ENCODE measurements at regions not wholly inside any gene's neighbourhood (a gene's known extent, or its start where the extent isn't known, plus 50 kb on each side); places are given as distances from the start of the nearest gene placed in this dataset.

GRCh38 chr11:42646959-42647358 is 664.8 kb upstream of the API5 start:
- H3K36me3 Mint-ChIP-seq (ENCODE audit: low read depth), result no peaks in the 10 kb centered on the region
- no peak for DNase-seq (ENCODE audit: low read depth, low spot score)
- no peaks in the 10 kb centered on the region for H3K9me3 Mint-ChIP-seq
- no peaks in the 10 kb centered on the region for H3K4me1 Mint-ChIP-seq
- H3K27ac Mint-ChIP-seq (ENCODE audit: unreplicated experiment), result no peak overlapping the region
- H3K27me3 Mint-ChIP-seq (ENCODE audit: low read depth), result no peaks in the 10 kb centered on the region
- TF ChIP-seq, protein P1, sequence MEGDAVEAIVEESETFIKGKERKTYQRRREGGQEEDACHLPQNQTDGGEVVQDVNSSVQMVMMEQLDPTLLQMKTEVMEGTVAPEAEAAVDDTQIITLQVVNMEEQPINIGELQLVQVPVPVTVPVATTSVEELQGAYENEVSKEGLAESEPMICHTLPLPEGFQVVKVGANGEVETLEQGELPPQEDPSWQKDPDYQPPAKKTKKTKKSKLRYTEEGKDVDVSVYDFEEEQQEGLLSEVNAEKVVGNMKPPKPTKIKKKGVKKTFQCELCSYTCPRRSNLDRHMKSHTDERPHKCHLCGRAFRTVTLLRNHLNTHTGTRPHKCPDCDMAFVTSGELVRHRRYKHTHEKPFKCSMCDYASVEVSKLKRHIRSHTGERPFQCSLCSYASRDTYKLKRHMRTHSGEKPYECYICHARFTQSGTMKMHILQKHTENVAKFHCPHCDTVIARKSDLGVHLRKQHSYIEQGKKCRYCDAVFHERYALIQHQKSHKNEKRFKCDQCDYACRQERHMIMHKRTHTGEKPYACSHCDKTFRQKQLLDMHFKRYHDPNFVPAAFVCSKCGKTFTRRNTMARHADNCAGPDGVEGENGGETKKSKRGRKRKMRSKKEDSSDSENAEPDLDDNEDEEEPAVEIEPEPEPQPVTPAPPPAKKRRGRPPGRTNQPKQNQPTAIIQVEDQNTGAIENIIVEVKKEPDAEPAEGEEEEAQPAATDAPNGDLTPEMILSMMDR (conservative IDR thresholded peaks at IDR 0.05), result no peak
- H3K4me3 Mint-ChIP-seq, result no peak overlapping the region

GRCh38 chr11:42647993-42648392 is 663.8 kb upstream of the API5 start:
- Mint-ChIP-seq H3K4me3 (no peak overlapping the region), H3K9me3 (no peaks in the 10 kb centered on the region), H3K36me3 (ENCODE audit: low read depth) (no peaks in the 10 kb centered on the region), H3K27me3 (ENCODE audit: low read depth) (no peaks in the 10 kb centered on the region), H3K4me1 (no peaks in the 10 kb centered on the region), H3K27ac (ENCODE audit: unreplicated experiment) (no peak overlapping the region)
- TF ChIP-seq, protein P1 (conservative IDR thresholded peaks at IDR 0.05), result no peak
- no peak for DNase-seq (ENCODE audit: low read depth, low spot score)

DNA sequence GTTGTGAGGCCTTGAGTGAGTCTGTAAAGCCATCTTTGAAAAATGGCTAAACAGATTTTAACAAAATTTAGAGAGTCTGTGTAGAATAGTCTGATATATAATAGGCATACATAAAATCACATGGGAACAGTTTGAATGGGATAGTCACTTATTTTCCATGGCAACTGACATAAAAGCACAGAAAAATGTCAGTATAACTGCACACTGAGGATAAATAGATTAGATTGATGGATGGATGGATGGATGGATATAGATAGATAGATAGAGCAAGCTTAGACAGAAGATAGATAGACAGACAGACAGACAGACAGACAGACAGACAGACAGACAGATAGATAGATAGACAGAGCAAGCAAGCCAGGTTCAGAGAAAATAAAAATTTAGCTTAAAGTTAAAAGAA is 660.2 kb upstream of the API5 start:
- no peaks in the 10 kb centered on the region for H3K36me3 Mint-ChIP-seq (ENCODE audit: low read depth)
- no peak overlapping the region for H3K27ac Mint-ChIP-seq (ENCODE audit: unreplicated experiment)
- H3K4me1 Mint-ChIP-seq, result no peaks in the 10 kb centered on the region
- TF ChIP-seq, protein P1 (conservative IDR thresholded peaks at IDR 0.05), result no peak
- H3K4me3 Mint-ChIP-seq, result no peak overlapping the region
- peaks cover 2% of the 10 kb centered on the region for H3K9me3 Mint-ChIP-seq
- DNase-seq (ENCODE audit: low read depth, low spot score), result no peak
- no peaks in the 10 kb centered on the region for H3K27me3 Mint-ChIP-seq (ENCODE audit: low read depth)

GRCh38 chr11:42657169-42657568 is 654.6 kb upstream of the API5 start:
- no peaks in the 10 kb centered on the region for H3K36me3 Mint-ChIP-seq (ENCODE audit: low read depth)
- peaks cover 5% of the 10 kb centered on the region for H3K9me3 Mint-ChIP-seq
- TF ChIP-seq, protein P1 (conservative IDR thresholded peaks at IDR 0.05), result no peak
- H3K4me3 Mint-ChIP-seq, result no peak overlapping the region
- H3K4me1 Mint-ChIP-seq, result no peaks in the 10 kb centered on the region
- DNase-seq (ENCODE audit: low read depth, low spot score), result no peak
- H3K27me3 Mint-ChIP-seq (ENCODE audit: low read depth), result peaks cover 3% of the 10 kb centered on the region
- no peak overlapping the region for H3K27ac Mint-ChIP-seq (ENCODE audit: unreplicated experiment)

- TF ChIP-seq, protein P1 (conservative IDR thresholded peaks at IDR 0.05), result no peak
- Mint-ChIP-seq H3K4me3 (no peak overlapping the region), H3K27me3 (ENCODE audit: low read depth) (peaks cover 3% of the 10 kb centered on the region), H3K27ac (ENCODE audit: unreplicated experiment) (no peak overlapping the region), H3K4me1 (peaks cover 4% of the 10 kb centered on the region), H3K36me3 (ENCODE audit: low read depth) (no peaks in the 10 kb centered on the region), H3K9me3 (peaks cover 3% of the 10 kb centered on the region)
- DNase-seq (ENCODE audit: low read depth, low spot score), result no peak
Observed at GRCh38 chr11:42661942-42662341, 649.9 kb upstream of the API5 start.

Data from neural crest cell (in vitro differentiated cells).